Hepatocyte (in vitro differentiated cells): ENCODE measurements at regions not wholly inside any gene's neighbourhood (a gene's known extent, or its start where the extent isn't known, plus 50 kb on each side); places are given as distances from the start of the nearest gene placed in this dataset.

Experiments used
- EZH2 ChIP-seq: fragments of 200-600 bp; sonication (generic); IDR thresholded peaks from 2 replicates; pipeline ENCODE4 v1.6.1; 2016; ENCODE audit warnings: antibody characterized with exemption, mild to moderate bottlenecking, borderline replicate concordance
- EZH2phosphoT487 ChIP-seq: fragments of 200-600 bp; sonication (generic); IDR thresholded peaks from one replicate; pipeline ENCODE4 v1.6.1; 2018; ENCODE audit warnings: antibody characterized with exemption, mild to moderate bottlenecking, low read depth, moderate library complexity; ENCODE audit not compliant: unreplicated experiment, severe bottlenecking
- TF ChIP-seq, protein P1 (sequence below): fragments of 200-600 bp; sonication (generic); IDR thresholded peaks from 2 replicates; pipeline ENCODE4 v1.5.1; 2016; ENCODE audit warnings: antibody characterized with exemption, mild to moderate bottlenecking; ENCODE audit not compliant: poor library complexity

DNA sequence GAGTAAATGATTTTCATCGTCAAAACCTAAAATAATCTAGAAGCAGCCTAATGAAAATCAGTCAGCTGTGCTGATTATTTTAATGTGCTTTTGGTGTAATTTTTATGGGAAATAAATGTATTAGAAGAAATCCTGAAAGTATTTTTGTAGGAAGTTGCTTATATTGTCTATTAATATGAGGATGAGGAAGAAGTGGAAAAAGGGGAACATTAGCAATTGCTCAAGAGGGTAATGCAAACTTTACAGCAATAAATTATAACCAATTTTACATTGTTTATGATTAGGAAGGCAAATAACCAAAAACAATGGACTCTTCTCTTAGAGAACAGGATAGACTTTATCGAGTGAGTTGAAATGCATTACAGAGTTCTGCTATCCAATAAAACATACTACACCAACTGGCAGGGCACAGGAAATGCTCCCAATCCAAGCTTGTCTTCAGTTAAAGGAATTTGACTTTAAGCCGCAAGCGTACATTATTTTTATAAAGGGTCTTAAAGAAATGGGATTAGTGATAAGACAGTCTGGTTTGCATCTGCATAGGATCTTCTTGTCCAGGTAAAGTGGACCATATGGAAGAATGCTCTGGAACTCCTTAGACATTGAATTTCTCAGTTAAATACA is 374.8 kb downstream of the PDGFC start:
- TF ChIP-seq, protein P1, sequence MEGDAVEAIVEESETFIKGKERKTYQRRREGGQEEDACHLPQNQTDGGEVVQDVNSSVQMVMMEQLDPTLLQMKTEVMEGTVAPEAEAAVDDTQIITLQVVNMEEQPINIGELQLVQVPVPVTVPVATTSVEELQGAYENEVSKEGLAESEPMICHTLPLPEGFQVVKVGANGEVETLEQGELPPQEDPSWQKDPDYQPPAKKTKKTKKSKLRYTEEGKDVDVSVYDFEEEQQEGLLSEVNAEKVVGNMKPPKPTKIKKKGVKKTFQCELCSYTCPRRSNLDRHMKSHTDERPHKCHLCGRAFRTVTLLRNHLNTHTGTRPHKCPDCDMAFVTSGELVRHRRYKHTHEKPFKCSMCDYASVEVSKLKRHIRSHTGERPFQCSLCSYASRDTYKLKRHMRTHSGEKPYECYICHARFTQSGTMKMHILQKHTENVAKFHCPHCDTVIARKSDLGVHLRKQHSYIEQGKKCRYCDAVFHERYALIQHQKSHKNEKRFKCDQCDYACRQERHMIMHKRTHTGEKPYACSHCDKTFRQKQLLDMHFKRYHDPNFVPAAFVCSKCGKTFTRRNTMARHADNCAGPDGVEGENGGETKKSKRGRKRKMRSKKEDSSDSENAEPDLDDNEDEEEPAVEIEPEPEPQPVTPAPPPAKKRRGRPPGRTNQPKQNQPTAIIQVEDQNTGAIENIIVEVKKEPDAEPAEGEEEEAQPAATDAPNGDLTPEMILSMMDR: no peak
- TF ChIP-seq EZH2phosphoT487 (no peak), EZH2 (no peak)
